Tibial nerve (tissue), 4 donors: ENCODE measurements at regions not wholly inside any gene's neighbourhood (a gene's known extent, or its start where the extent isn't known, plus 50 kb on each side); places are given as distances from the start of the nearest gene placed in this dataset.

Source experiments
- EP300 ChIP-seq, 2 donors: sonication (generic); formaldehyde crosslinking; IDR thresholded peaks; one replicate each; pipeline ENCODE4 v1.6.1; 2017; ENCODE audit warnings: antibody characterized with exemption in 2 of 2, mild to moderate bottlenecking in 1 of 2
- POLR2A ChIP-seq, 2 donors: fragments of 450-650 bp; IDR thresholded peaks; one replicate each; pipeline ENCODE4 v1.6.1; 2017; ENCODE audit warnings: antibody characterized with exemption in 2 of 2, mild to moderate bottlenecking in 2 of 2, moderate library complexity in 2 of 2
- TF ChIP-seq, protein P1 (sequence below), 5 experiments: fragments of 200-600 bp in 3 of 5; fragments of 450-650 bp in 2 of 5; sonication (generic) in 3 of 5; IDR thresholded peaks; one replicate each; pipeline ENCODE4 v1.5.1; 2016 to 2019; ENCODE audit warnings: antibody characterized with exemption in 5 of 5, mild to moderate bottlenecking in 3 of 5, moderate library complexity in 2 of 5

DNA sequence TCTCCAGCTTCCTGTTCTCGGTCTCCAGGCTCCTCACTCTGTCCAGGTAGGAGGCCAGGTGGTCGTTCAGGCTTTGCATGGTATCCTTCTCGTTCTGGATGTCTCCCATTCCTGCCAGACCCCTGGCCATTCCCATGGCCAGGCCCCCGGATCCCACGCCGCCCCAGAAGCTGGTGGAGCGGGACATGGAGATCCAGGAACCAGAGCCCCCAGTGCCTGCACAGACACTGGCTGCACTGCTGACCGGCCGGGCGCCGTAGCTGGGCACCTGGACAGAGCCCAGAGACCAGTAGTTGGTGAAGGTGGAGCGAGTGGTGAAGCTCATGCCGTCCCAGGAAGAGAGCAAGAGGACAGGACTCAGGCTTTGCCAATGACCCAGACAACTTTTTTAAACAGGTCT, 129.1 kb upstream of the WDR75 start:
- TF ChIP-seq, protein P1, sequence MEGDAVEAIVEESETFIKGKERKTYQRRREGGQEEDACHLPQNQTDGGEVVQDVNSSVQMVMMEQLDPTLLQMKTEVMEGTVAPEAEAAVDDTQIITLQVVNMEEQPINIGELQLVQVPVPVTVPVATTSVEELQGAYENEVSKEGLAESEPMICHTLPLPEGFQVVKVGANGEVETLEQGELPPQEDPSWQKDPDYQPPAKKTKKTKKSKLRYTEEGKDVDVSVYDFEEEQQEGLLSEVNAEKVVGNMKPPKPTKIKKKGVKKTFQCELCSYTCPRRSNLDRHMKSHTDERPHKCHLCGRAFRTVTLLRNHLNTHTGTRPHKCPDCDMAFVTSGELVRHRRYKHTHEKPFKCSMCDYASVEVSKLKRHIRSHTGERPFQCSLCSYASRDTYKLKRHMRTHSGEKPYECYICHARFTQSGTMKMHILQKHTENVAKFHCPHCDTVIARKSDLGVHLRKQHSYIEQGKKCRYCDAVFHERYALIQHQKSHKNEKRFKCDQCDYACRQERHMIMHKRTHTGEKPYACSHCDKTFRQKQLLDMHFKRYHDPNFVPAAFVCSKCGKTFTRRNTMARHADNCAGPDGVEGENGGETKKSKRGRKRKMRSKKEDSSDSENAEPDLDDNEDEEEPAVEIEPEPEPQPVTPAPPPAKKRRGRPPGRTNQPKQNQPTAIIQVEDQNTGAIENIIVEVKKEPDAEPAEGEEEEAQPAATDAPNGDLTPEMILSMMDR (IDR thresholded peaks at IDR 0.05) = no peak
- no peak for TF ChIP-seq POLR2A (IDR thresholded peaks at IDR 0.05)
- TF ChIP-seq EP300 (IDR thresholded peaks at IDR 0.05) = no peak
